Right renal cortex interstitium (tissue), 3 donors: ENCODE measurements at regions not wholly inside any gene's neighbourhood (a gene's known extent, or its start where the extent isn't known, plus 50 kb on each side); places are given as distances from the start of the nearest gene placed in this dataset.

Source experiments
- DNase-seq, 3 donors: peaks; one replicate each; pipeline ENCODE4 v3.0.0-alpha.2; 2013; ENCODE audit warnings: low read depth in 3 of 3, low spot score in 2 of 3

DNA sequence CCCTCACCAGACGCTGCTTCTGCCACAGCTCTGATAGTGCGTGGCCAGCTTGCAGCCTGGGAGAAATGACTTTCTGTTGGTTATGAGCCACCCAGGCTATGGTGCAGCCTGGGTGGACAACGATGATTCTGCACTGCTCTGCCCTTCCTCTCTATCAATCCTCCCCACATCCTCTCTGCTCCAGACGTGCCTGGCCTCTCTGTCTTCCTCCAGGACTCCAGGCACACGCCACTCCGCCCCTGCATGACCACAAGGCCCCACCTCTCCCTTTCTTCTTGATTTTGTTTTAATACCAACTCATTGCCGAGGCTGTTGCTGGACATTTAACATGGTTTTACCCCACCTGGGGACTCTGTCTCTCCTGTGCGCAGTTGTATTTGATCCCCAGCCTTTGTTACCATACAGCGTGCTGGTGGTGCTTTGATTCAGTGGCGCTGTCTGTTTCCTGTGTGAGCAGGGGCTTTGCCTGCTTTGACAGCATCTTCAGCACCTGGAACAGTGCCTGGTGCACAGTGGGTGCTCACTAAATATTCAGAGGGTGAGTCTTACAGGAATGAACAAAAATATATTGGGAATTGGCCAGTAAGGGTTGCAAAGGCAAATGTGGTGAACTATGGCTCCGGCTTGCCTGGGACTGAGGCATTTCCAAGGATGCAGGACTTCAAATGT is 280.9 kb downstream of the CDH26 start:
- no peak for DNase-seq

DNA sequence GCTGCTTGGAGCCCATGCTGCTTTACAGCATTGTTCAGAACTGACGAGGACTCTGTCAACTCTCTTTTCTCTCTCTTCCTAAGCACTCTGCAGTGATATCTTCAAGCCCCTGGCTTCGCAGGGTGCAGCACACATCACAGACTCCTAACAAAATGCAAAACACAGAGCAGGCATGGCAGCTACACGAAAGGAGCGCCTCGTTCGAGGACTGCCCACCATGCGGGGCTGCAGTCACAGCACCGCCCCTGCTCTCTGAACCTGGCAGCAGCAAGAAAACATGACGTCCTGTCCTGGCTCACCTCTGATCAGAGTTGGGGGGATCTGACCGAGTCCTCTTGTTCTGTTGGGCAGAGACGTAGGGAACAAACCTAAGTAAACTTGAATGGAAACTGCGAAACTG is 281.7 kb downstream of the CDH26 start:
- DNase-seq = no peak

- DNase-seq = no peak
Observed at GRCh38 chr20:60240415-60240814, 282.2 kb downstream of the CDH26 start.

- DNase-seq = no peak
Observed at GRCh38 chr20:60240986-60241385, 282.8 kb downstream of the CDH26 start.

- DNase-seq = no peak
Observed at GRCh38 chr20:60242836-60243505, 284.7 kb downstream of the CDH26 start.

DNA sequence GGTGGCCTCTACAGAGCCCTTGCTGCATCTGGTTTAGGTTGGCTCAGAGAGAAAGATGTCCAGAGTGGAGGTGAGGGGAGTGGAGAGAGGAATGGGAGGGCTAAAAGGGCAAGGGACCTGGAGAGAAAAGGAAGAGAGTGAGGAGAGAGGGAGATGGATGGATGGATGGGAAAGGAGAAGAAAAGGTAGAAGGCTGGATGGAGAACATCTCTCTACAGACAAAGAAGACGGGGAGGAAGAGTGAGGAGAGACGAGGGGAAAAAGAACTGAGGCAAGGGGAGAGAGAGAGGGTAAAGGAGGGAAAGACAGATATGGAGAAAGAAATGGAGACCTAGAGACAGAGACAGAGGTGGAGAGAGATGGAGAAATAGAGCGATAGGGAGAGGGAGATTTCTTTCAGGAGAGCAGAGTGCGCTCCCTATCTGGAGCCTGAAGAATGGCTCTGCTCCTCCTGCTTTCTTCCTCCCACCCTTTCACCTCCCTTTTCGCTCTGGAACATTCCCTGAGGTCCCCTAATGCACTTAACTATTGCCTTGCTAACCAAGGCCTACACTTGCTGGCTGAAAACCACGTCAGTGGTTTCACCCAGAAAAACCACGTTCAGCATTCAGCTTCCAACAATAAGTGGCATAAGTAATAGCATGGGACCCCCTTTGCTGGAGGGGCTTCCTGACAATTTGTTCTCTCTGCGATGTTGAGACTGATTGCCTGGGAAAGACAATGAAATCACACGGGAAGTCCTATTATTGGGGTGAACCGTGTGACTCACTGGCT is 286.3 kb downstream of the CDH26 start:
- DNase-seq = no peak

DNA sequence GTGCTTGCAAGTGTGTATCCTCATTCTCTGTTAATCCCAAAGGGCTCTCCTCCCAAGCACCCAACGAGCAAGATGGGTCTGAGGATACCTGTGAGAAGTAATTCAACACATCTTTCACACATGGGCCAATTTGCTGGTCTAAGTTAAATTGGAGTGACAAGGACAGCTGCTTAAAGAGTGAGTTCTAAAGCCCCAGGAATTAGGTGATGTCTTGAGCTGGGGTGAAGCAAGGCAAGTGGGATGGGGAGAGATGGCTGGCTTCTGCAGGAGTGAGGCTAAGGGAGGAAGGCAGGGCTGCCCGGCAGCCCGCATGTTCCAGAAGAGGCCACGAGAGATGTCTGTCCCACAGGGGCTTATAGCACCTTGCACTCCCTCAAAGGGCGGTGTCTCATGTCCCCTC is 288.5 kb downstream of the CDH26 start:
- DNase-seq = no peak

DNA sequence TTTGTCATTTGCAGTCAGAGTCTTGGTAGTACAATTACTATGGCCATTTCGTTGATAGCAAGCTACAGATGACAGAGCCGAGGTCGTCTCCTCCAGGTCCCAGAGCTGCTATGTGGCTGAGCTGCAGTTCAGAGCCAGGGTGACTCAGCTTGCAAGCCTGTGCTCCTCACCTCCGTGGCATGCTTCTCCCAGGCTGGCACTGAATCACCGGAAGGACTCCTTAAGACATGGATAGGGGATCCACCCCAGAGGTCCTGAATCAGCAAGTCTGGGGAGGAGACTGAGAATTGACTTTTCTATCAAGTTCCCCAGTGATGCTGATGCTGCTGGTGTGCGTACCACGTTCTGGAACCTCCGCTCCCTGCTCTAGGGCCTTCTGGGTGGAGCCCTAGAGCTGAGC is 291.2 kb downstream of the CDH26 start:
- no peak for DNase-seq

DNA sequence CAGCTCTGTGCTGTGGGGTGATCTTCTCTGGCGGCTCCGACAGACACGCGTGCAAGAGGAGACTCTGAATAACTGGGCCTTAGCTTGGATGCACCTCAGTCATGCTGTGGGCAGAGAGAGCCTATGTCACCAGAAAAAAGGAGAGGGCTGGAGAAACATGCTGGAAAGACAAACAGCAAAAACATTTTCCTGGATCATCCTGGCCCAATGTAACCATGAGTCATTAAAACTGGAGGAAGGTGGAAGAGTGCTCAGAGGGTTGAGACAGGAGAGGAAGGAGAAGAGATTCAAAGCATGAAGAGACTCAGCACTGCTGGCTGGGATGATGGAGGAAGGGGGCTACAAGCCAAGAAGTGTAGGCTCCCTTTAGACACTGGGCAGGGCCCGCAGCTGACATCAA is 292.0 kb downstream of the CDH26 start:
- DNase-seq = no peak

DNA sequence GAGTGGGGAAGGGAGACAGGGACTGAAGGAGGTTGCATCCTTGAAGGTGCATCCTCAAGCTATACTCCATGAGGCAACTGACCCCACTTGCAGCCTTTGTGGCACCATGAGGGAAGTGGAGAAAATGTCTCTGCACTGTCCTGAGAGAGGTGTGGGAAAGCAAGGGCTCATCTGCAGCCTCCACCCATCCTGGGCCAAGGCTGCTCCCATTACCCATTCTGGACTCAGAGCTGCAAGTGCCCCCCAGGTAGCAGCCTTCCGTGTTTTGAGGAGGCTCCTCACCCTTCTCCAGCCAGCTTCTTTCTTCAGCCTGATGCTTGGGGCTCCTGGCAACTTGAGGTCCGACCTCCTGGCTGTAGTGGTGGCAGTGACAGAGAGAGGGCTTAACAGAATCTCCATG is 294.6 kb downstream of the CDH26 start:
- no peak for DNase-seq

DNA sequence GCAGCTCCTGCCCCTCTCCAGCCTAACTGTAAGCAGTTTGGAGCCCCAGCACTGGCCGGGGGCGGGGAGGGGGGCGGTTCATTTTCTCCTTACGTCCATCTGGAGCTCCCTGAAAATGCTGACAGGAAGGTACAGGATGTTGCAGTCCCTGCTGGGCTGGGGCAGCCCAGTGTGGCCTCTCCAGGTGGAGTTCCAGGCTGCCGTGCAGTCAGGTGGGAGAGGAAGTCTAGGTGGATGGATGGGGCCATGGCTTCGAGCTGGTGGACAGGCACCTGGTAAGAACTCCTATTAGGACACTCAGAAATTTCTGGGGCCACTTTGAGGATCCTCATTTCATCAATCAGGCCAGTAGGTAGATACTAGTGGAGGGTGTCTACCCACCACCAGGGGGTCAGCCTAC is 295.2 kb downstream of the CDH26 start:
- DNase-seq = no peak

DNA sequence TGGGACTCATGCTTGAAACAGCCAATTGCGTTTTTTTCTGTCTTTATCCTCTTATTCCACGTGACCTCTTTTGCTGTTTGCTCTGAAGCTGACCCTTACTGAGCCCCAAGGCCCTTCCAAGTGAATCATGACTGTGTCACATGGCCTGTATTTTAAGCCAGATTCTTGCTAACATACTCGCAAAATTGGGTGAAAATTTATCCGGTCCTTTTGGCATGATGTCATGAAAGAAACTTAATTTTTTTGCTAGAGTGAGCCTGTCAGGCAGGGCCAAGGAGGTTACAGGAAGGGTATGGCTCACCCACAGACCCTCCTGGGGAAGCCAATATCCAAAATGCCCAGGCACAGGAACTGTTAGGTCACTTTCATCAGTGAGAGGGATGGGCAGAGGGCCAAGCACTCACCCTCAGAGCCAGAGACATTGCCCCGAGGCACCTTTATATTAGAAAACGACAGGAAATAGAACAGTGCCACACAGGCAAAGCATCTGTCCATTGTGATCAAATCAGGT is 296.7 kb downstream of the CDH26 start:
- no peak for DNase-seq

GRCh38 chr20:60255415-60255814 is 297.2 kb downstream of the CDH26 start:
- DNase-seq = no peak

DNA sequence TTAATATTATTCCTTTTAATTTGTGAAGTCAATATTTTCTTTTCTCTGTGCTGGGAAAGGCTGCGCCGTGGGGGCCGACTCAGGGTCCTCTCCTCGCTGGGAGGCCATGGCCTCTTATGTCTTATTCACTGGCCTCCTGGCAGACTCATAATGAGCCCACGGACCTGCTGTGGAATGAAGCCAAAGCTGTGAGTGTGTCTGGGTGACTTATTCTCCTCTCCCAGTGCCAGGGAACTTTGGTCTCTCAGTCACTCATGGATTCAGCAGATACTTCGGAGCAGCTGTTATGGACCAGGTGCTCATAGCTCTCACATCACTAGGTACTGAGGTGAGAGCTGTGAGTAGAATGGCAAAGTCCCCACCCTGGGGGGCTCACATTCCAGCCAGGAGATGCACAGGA is 297.6 kb downstream of the CDH26 start:
- DNase-seq = no peak

GRCh38 chr20:60256811-60257210 is 298.6 kb downstream of the CDH26 start:
- no peak for DNase-seq

DNA sequence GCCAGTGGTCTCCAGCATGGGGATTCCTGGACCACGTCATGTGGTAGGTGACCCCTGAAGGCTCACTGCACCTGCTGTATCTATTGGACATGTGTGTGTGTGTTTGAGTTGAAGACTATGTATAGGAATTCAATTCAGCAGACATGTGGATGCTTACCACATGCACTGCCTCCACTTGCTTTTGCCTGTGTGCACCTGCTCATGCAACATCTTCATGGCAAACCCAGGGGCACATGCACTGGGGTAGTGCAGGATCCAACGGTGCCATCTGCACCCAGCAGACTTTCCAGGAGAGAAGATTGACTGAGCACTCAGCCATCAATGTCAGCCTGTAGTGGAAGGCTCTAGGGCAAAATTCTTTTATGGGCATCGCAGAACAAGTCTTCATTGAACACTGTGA is 299.4 kb downstream of the CDH26 start:
- DNase-seq = no peak

GRCh38 chr20:60258255-60258863 is 300.1 kb downstream of the CDH26 start:
- DNase-seq = no peak

GRCh38 chr20:60261333-60261732 is 303.1 kb downstream of the CDH26 start:
- no peak for DNase-seq

GRCh38 chr20:60262967-60263603 is 304.9 kb downstream of the CDH26 start:
- no peak for DNase-seq

DNA sequence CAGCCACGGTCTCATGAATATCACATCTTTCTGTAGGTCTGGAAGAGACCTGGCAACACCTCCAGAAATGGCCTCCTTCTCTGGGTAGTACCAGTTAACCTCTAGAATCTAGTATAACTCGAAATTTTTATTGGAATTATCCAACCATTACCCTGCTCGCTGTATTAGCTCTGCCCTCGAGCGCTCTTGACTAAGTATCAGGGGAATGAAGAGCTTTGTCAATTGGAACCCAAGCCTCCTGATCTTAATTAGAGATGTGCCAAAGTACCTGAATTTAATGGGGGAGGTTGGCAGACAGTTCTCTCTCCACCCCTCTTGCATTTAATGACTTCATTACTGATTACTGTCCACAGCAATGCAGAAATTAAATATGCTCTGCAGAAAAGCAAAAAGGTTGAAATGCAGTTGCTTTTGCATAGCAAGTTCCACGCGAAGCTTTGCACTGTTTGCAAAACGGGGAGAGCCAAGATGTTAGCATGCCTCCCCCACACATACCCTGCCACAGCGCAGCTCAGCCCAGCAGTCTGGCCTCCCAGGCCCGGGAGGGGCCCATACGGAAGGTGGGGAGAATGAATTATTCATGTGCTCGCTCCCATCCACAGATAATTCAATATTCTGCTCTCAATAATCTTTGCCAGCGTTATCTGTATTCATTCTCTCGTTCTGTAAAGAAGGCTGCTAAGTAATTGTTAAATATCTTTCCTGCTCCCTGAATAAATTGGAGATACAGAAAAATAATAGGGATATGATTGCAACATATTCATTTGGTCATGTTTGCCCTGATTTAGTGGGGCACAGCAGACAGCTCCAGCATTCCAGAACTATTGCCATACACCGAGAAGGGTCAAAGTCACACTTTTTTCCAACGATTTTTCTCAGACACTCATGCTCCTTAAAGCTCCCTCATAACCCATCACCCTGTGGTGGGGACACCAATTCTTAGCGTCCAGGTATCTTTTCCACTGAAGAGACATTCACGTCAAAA is 305.8 kb downstream of the CDH26 start:
- DNase-seq = no peak
